CD4-positive, alpha-beta memory T cell (primary cell): ENCODE measurements at regions not wholly inside any gene's neighbourhood (a gene's known extent, or its start where the extent isn't known, plus 50 kb on each side); places are given as distances from the start of the nearest gene placed in this dataset.

Source experiments
- CTCF ChIA-PET: fragments of 350-600 bp; sonication (Branson Sonifier 250); formaldehyde crosslinking; loops from one replicate; lab custom pipeline; 2021; ENCODE audit warnings: inconsistent platforms; ENCODE audit not compliant: partially characterized antibody; lab: Charles Lee
- POLR2A ChIA-PET: fragments of 350-600 bp; sonication (Branson Sonifier 250); formaldehyde crosslinking; loops from one replicate; lab custom pipeline; 2021; ENCODE audit not compliant: partially characterized antibody; lab: Charles Lee
- DNase-seq, 5 donors: peaks; one replicate each; pipeline versions ENCODE4 v3.0.0 to v3.0.0-alpha.2; 2020 to 2022; ENCODE audit warnings: mixed read lengths in 1 of 5
- H3K27ac ChIP-seq: one replicate; pipeline ENCODE4 v1.7.0; 2013; ENCODE audit warnings: low read depth, low read length
- H3K27me3 ChIP-seq: 2 replicates; pipeline ENCODE4 v1.7.0; 2013; ENCODE audit warnings: mild to moderate bottlenecking, low read length, moderate library complexity; ENCODE audit not compliant: insufficient read depth
- H3K36me3 ChIP-seq: 2 replicates; pipeline ENCODE4 v1.7.0; 2013; ENCODE audit warnings: mild to moderate bottlenecking, low read length, moderate library complexity; ENCODE audit not compliant: insufficient read depth
- H3K4me1 ChIP-seq: 2 replicates; pipeline ENCODE4 v1.7.0; 2013; ENCODE audit warnings: mild to moderate bottlenecking, low read length, moderate library complexity; ENCODE audit not compliant: insufficient read depth
- H3K4me3 ChIP-seq, 2 donors: one replicate each; pipeline ENCODE4 v1.7.0; 2013; ENCODE audit warnings: low read length in 2 of 2, mild to moderate bottlenecking in 1 of 2
- H3K9me3 ChIP-seq, 2 donors: one replicate each; pipeline ENCODE4 v1.7.0; 2013; ENCODE audit warnings: low read length in 2 of 2, control low read depth in 1 of 2; ENCODE audit not compliant: control insufficient read depth in 1 of 2
- H3K27ac Mint-ChIP-seq, 7 donors: one replicate each; pipeline ENCODE4 v1.8.0; 2020 to 2021; ENCODE audit warnings: mixed read lengths in 7 of 7, mild to moderate bottlenecking in 6 of 7, inconsistent platforms in 3 of 7, moderate library complexity in 3 of 7
- H3K27me3 Mint-ChIP-seq, 2 donors: one replicate each; pipeline ENCODE4 v1.8.0; 2020 to 2021; ENCODE audit warnings: mixed read lengths in 2 of 2
- H3K36me3 Mint-ChIP-seq, 2 donors: one replicate each; pipeline ENCODE4 v1.8.0; 2020 to 2021; ENCODE audit warnings: mixed read lengths in 2 of 2, inconsistent platforms in 1 of 2, mild to moderate bottlenecking in 1 of 2
- H3K4me1 Mint-ChIP-seq, 4 donors: one replicate each; pipeline ENCODE4 v1.8.0; 2020 to 2021; ENCODE audit warnings: mixed read lengths in 4 of 4, mild to moderate bottlenecking in 1 of 4
- H3K4me3 Mint-ChIP-seq, 8 donors: one replicate each; pipeline ENCODE4 v1.8.0; 2020 to 2021; ENCODE audit warnings: mixed read lengths in 8 of 8, mild to moderate bottlenecking in 7 of 8, moderate library complexity in 6 of 8, inconsistent platforms in 3 of 8
- H3K9me3 Mint-ChIP-seq, 8 donors: one replicate each; pipeline ENCODE4 v1.8.0; 2020 to 2021; ENCODE audit warnings: mixed read lengths in 8 of 8, mild to moderate bottlenecking in 5 of 8, inconsistent platforms in 3 of 8, moderate library complexity in 1 of 8
- intact Hi-C: fragments of 100-400 bp; cut with micrococcal nuclease; formaldehyde crosslinking; loops from one replicate; pipeline ENCODE4 v1.15.1; 2023

DNA sequence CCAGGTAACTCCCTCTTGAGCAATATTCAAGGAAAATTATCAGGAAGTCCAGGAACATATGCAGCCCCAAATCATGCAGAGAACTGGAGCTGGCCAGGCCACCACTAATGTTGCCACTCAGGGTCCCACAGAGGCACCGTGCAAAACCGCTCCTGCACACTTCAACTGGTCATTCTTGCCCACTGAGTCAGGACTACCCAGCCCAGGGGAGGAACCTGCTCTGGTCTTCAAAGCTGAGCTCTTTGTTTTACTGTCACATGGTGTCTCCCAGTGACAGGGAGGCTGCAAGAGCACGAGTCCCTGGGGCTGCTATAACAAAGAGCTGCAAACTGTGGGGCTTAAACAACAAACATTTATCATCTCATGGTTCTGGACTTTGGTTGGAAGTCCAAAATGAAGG is 336.0 kb upstream of the PRDM1 start:
- H3K27ac Mint-ChIP-seq: no peak overlapping the region
- H3K9me3 ChIP-seq: no peaks in the 10 kb centered on the region
- no peak overlapping the region for H3K4me3 ChIP-seq
- no peaks in the 10 kb centered on the region for H3K36me3 ChIP-seq
- H3K9me3 Mint-ChIP-seq: no peaks in the 10 kb centered on the region
- H3K4me1 ChIP-seq: no peaks in the 10 kb centered on the region
- no peak overlapping the region for H3K27ac ChIP-seq
- ChIA-PET CTCF (no interaction called here), POLR2A (no interaction called here)
- peaks cover 0 to 4% (median 0%) of the 10 kb centered on the region in 4 donors for H3K4me1 Mint-ChIP-seq
- no peaks in the 10 kb centered on the region for H3K27me3 ChIP-seq
- no peak overlapping the region for H3K4me3 Mint-ChIP-seq
- DNase-seq: no peak
- intact Hi-C loops: no loop called here
- H3K27me3 Mint-ChIP-seq: no peaks in the 10 kb centered on the region
- no peaks in the 10 kb centered on the region for H3K36me3 Mint-ChIP-seq

DNA sequence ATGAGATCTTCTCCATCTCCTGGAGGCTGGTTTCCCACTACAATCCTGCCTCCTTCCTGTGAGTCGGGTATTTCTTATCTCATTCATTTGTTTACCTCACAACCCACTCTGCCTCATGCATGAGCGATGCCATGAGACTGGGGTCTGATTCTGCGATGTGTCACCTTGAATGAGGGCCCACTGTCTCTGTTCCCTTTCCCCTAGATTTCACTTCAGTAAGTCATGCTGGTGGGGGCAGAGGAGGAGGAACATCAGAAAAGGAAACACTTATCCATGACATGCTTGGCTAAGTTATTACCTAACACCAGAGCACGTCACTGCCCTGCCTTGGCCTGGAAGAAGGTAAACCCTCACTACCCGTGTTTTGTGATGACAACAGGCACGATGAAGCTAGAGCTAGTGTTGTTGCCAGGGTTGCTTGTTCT is 337.4 kb upstream of the PRDM1 start:
- Mint-ChIP-seq H3K27me3 (no peaks in the 10 kb centered on the region), H3K4me1 (peaks cover 0 to 4% (median under 1%) of the 10 kb centered on the region in 4 donors), H3K9me3 (no peaks in the 10 kb centered on the region), H3K4me3 (no peak overlapping the region), H3K27ac (no peak overlapping the region), H3K36me3 (no peaks in the 10 kb centered on the region)
- no peak for DNase-seq
- Histone ChIP-seq H3K27ac (no peak overlapping the region), H3K9me3 (no peaks in the 10 kb centered on the region), H3K36me3 (no peaks in the 10 kb centered on the region), H3K4me3 (no peak overlapping the region), H3K27me3 (no peaks in the 10 kb centered on the region), H3K4me1 (no peaks in the 10 kb centered on the region)
- ChIA-PET POLR2A (no interaction called here), CTCF (no interaction called here)
- intact Hi-C loops: no loop called here

DNA sequence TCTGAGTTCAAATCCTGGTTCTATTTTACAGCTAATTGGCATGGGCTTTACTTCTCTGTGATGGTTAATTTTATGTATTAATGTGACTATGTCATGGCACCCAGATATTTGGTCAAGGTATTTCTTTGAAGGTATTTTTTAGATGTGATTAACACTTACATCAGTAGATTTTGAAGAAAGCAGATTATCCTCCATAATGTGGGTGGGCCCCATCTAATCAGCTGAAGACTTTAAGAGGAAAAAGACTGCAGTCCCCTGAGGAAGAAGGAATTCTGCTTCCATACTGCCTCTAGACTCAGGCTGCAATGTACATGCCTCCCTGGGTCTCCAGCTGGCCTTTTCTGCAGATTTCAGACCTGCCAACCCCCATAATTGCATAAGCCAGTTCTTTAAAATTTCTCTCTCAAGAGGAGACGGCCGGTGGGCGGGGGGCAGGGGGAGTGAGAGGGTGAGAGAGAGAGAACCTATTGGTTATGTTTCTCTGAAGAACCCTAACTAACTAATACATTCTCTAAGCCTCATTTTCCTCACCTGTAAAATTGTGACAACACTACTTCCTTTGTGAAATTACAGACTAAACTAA is 338.2 kb upstream of the PRDM1 start:
- Mint-ChIP-seq H3K36me3 (no peaks in the 10 kb centered on the region), H3K27ac (no peak overlapping the region), H3K9me3 (no peaks in the 10 kb centered on the region), H3K4me1 (peaks cover 0 to 4% (median under 1%) of the 10 kb centered on the region in 4 donors), H3K4me3 (no peak overlapping the region), H3K27me3 (no peaks in the 10 kb centered on the region)
- H3K4me1 ChIP-seq: no peaks in the 10 kb centered on the region
- no peak overlapping the region for H3K27ac ChIP-seq
- ChIA-PET POLR2A (no interaction called here), CTCF (no interaction called here)
- H3K9me3 ChIP-seq: no peaks in the 10 kb centered on the region
- no peaks in the 10 kb centered on the region for H3K27me3 ChIP-seq
- no peaks in the 10 kb centered on the region for H3K36me3 ChIP-seq
- intact Hi-C loops: no loop called here
- H3K4me3 ChIP-seq: no peak overlapping the region
- no peak for DNase-seq

DNA sequence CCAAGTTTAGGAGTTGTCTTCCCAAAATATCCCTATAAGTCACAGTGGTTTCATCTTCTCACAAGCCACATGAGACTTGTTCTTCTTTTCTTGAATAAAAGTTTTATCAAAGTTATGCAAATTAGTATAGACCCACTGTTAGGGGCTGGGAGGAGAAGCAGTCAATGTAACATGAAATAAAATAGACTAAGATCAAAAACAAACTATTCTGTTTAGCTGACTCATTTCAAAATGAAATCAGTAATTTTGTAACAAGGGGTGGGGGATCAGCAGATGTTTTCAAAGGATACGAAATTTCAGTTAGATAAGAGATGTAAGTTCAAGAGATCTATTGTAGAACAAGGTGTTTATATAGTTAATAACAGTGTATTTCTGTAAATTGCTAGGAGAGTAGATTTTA is 339.6 kb upstream of the PRDM1 start:
- CTCF ChIA-PET: no interaction called here
- Histone ChIP-seq H3K4me3 (no peak overlapping the region), H3K27ac (no peak overlapping the region), H3K9me3 (no peaks in the 10 kb centered on the region), H3K4me1 (no peaks in the 10 kb centered on the region), H3K27me3 (no peaks in the 10 kb centered on the region), H3K36me3 (no peaks in the 10 kb centered on the region)
- Mint-ChIP-seq H3K27ac (no peak overlapping the region), H3K4me3 (no peak overlapping the region), H3K36me3 (no peaks in the 10 kb centered on the region), H3K9me3 (no peaks in the 10 kb centered on the region), H3K27me3 (no peaks in the 10 kb centered on the region), H3K4me1 (peaks cover 0 to 4% (median under 1%) of the 10 kb centered on the region in 4 donors)
- POLR2A ChIA-PET: no interaction called here
- intact Hi-C loops: no loop called here
- DNase-seq: no peak

DNA sequence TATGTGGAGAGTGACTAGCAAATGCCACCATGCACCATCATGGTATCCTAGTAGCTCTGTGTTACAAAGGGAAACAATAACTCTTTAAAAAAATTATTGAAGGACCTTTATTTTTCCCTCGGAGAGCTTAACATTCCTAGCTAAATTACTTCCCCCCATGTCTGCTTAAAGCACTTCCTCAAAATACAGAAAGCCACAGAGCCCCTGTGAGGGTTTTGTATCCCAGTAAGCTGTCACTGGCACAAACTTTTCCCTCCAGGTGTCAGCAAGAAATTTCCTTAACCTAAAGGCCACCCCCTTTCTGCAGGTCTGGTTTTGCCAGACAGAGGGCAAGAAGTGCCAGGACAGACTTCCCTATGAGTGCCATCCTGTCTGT is 340.0 kb upstream of the PRDM1 start:
- no peak overlapping the region for H3K4me3 Mint-ChIP-seq
- Histone ChIP-seq H3K36me3 (no peaks in the 10 kb centered on the region), H3K4me3 (no peak overlapping the region), H3K4me1 (no peaks in the 10 kb centered on the region), H3K9me3 (no peaks in the 10 kb centered on the region), H3K27me3 (no peaks in the 10 kb centered on the region), H3K27ac (no peak overlapping the region)
- intact Hi-C loops: no loop called here
- no peaks in the 10 kb centered on the region for H3K27me3 Mint-ChIP-seq
- no peaks in the 10 kb centered on the region for H3K36me3 Mint-ChIP-seq
- ChIA-PET POLR2A (no interaction called here), CTCF (no interaction called here)
- DNase-seq: no peak
- no peak overlapping the region for H3K27ac Mint-ChIP-seq
- H3K9me3 Mint-ChIP-seq: no peaks in the 10 kb centered on the region
- peaks cover 0 to 4% (median under 1%) of the 10 kb centered on the region in 4 donors for H3K4me1 Mint-ChIP-seq

DNA sequence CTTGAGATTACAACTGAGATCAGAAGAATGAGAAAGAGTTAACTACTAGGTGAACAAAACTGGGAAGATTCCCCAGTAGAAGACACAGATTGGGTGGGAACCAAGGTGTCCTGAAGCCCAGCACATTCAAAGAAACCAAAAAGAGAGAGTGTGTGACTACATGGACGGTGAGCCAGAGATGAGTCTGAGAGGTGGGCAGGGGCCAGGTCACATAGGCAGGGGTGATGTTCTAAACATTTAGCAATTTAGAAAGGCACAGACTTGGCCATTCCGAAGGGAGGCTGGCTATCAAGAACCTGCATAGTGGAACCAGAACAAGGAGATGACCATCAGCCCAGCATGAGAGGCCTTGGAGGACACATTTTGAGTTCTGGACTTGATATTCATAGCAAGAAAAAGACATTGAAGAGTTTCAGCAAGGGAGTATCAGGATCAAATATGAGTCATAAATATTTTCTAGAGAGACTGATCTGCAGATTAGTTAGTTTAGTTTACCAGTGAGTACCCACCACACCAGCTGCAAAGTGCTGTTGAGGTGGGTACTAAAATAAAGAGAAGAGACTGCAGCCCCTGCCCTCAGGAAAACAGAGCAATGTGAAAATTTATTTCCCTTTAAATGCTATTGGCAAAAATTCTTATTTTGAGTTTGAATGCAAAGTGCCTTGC is 340.5 kb upstream of the PRDM1 start:
- DNase-seq: no peak
- no peak overlapping the region for H3K4me3 ChIP-seq
- Mint-ChIP-seq H3K27ac (peak overlapping the region in 1 of 7 donors; percentile 74), H3K4me1 (peaks cover 0 to 4% (median under 1%) of the 10 kb centered on the region in 4 donors), H3K4me3 (no peak overlapping the region), H3K36me3 (no peaks in the 10 kb centered on the region), H3K27me3 (no peaks in the 10 kb centered on the region), H3K9me3 (no peaks in the 10 kb centered on the region)
- intact Hi-C loops: no loop called here
- no peaks in the 10 kb centered on the region for H3K27me3 ChIP-seq
- H3K9me3 ChIP-seq: no peaks in the 10 kb centered on the region
- H3K36me3 ChIP-seq: no peaks in the 10 kb centered on the region
- ChIA-PET POLR2A (no interaction called here), CTCF (no interaction called here)
- H3K4me1 ChIP-seq: no peaks in the 10 kb centered on the region
- no peak overlapping the region for H3K27ac ChIP-seq

DNA sequence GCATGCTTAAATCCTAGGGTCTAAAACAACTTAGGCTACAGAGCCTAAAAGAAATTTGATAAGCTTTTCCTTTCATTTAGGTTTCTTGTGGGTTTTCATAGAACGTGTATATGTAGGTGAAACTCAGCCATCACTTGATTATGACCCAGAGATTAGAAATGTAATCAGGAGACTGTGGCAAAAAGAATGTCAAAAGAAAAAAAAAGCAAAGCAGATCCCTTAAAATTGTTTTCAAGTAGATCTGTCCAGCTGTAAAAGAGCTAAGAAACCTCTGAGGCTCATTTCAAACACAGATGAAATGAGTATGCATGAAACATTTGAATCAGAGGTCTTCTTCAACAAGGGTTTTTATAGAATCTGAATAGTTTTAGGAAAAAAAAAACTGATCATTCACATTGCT is 341.3 kb upstream of the PRDM1 start:
- H3K27me3 ChIP-seq: no peaks in the 10 kb centered on the region
- no peaks in the 10 kb centered on the region for H3K4me1 ChIP-seq
- Mint-ChIP-seq H3K27ac (no peak overlapping the region), H3K36me3 (no peaks in the 10 kb centered on the region), H3K4me3 (no peak overlapping the region), H3K9me3 (no peaks in the 10 kb centered on the region), H3K4me1 (peaks cover 0 to 4% (median under 1%) of the 10 kb centered on the region in 4 donors), H3K27me3 (no peaks in the 10 kb centered on the region)
- CTCF ChIA-PET: no interaction called here
- no peak overlapping the region for H3K27ac ChIP-seq
- intact Hi-C loops: no loop called here
- no peak overlapping the region for H3K4me3 ChIP-seq
- POLR2A ChIA-PET: no interaction called here
- H3K36me3 ChIP-seq: no peaks in the 10 kb centered on the region
- H3K9me3 ChIP-seq: no peaks in the 10 kb centered on the region
- DNase-seq: no peak
